Adrenal gland (tissue), 9 donors: ENCODE measurements at regions not wholly inside any gene's neighbourhood (a gene's known extent, or its start where the extent isn't known, plus 50 kb on each side); places are given as distances from the start of the nearest gene placed in this dataset.

Source experiments
- DNase-seq, 7 donors: peaks; one replicate each; pipeline ENCODE4 v3.0.0-alpha.2; 2019 to 2020
- H3K27ac ChIP-seq, 5 donors: fragments of 200-600 bp; sonication (generic) in 4 of 5; 1 replicate in 3 of 5; 2 replicates in 2 of 5; pipeline versions ENCODE4 v1.5.1 to v1.8.0; 2016 to 2020; ENCODE audit warnings: mild to moderate bottlenecking in 1 of 5
- H3K27me3 ChIP-seq: fragments of 200-600 bp; 2 replicates; pipeline ENCODE4 v1.8.0; 2021
- H3K36me3 ChIP-seq, 2 donors: fragments of 200-600 bp; replicated peaks in 1 of 2; 1 replicate in 1 of 2; 2 replicates in 1 of 2; pipeline versions ENCODE4 v1.5.1 to v1.8.0; 2018 to 2022
- H3K4me1 ChIP-seq, 2 donors: fragments of 200-600 bp; replicated peaks in 1 of 2; 1 replicate in 1 of 2; 2 replicates in 1 of 2; pipeline versions ENCODE4 v1.5.1 to v1.8.0; 2018 to 2021
- H3K4me3 ChIP-seq, 4 donors: fragments of 200-600 bp; sonication (generic) in 3 of 4; one replicate each; pipeline ENCODE4 v1.5.1; 2016 to 2018
- H3K9me3 ChIP-seq, 3 donors: fragments of 200-600 bp; sonication (generic) in 1 of 3; replicated peaks in 1 of 3; 1 replicate in 2 of 3; 2 replicates in 1 of 3; pipeline versions ENCODE4 v1.5.1 to v1.8.0; 2016 to 2021
- CTCF ChIP-seq, 6 experiments: fragments of 450-650 bp in 4 of 6; fragments of 200-600 bp in 2 of 6; sonication (generic) in 1 of 6; IDR thresholded peaks; 1 replicate in 5 of 6; 2 replicates in 1 of 6; pipeline versions ENCODE4 v1.5.1 to v1.8.0; 2016 to 2021; ENCODE audit warnings: antibody characterized with exemption in 6 of 6, mild to moderate bottlenecking in 2 of 6, moderate library complexity in 1 of 6
- POLR2A ChIP-seq, 2 donors: fragments of 450-650 bp; IDR thresholded peaks; one replicate each; pipeline ENCODE4 v1.6.1; 2017; ENCODE audit warnings: antibody characterized with exemption in 2 of 2, mild to moderate bottlenecking in 2 of 2, moderate library complexity in 1 of 2
- WGBS, 4 donors: extraction: QIAGEN DNeasy Blood & Tissue Kit in 2 of 4; methylation state at CpG; one replicate each; pipeline versions ENCODE4 v1.1.5 to v1.1.7; 2013 to 2017; 5-methylcytosine and 5-hydroxymethylcytosine counted together
- intact Hi-C, 2 donors: fragments of 100-400 bp; cut with DNase I; formaldehyde crosslinking; loops; one replicate each; pipeline versions ENCODE4 v1.14.1 to v1.15.0; 2022 to 2023
- donor health status: healthy with polysubstance abuse.
- donor health status: Bipolar disorder and iron deficiency.
- donor health status: DM: yes; HTN: yes; CAD: no.
- donor health status: DM: no; HTN: no; CAD: no.
- donor health status: DM: no; HTN: no; CAD: no.

GRCh38 chr10:129174232-129175014 is 292.6 kb upstream of the MGMT start:
- TF ChIP-seq CTCF (IDR thresholded peaks at IDR 0.05) (no peak), POLR2A (IDR thresholded peaks at IDR 0.05) (no peak)
- Histone ChIP-seq H3K27me3 (peaks cover 8% of the 10 kb centered on the region), H3K4me3 (no peak overlapping the region), H3K9me3 (no peaks in the 10 kb centered on the region), H3K4me1 (no peaks in the 10 kb centered on the region), H3K36me3 (no peaks in the 10 kb centered on the region), H3K27ac (no peak overlapping the region)
- 68 to 75% (median 70%) methylated on average over 10 of the region's 10 CpGs for WGBS, 4 donors
- intact Hi-C loops: no loop called here
- DNase-seq: no peak

- WGBS, 4 donors: 63 to 68% (median 65%) methylated on average over 9 of the region's 9 CpGs
- Histone ChIP-seq H3K36me3 (no peaks in the 10 kb centered on the region), H3K4me1 (no peaks in the 10 kb centered on the region), H3K9me3 (no peaks in the 10 kb centered on the region), H3K27ac (no peak overlapping the region), H3K27me3 (peaks cover 8% of the 10 kb centered on the region), H3K4me3 (no peak overlapping the region)
- no peak for DNase-seq
- intact Hi-C loops: no loop called here
- TF ChIP-seq CTCF (IDR thresholded peaks at IDR 0.05): no peak
- no peak for TF ChIP-seq POLR2A (IDR thresholded peaks at IDR 0.05)
Measured at GRCh38 chr10:129179245-129179971, 287.6 kb upstream of the MGMT start.

GRCh38 chr10:129179972-129180678 is 286.9 kb upstream of the MGMT start:
- Histone ChIP-seq H3K9me3 (no peaks in the 10 kb centered on the region), H3K27ac (no peak overlapping the region), H3K4me3 (no peak overlapping the region), H3K27me3 (peaks cover 4% of the 10 kb centered on the region), H3K36me3 (no peaks in the 10 kb centered on the region), H3K4me1 (no peaks in the 10 kb centered on the region)
- no peak for DNase-seq
- intact Hi-C loops: no loop called here
- 73 to 77% (median 75%) methylated on average over 11 of the region's 11 CpGs for WGBS, 4 donors
- TF ChIP-seq POLR2A (IDR thresholded peaks at IDR 0.05): no peak
- TF ChIP-seq CTCF (IDR thresholded peaks at IDR 0.05): no peak

GRCh38 chr10:129184196-129184595 is 282.8 kb upstream of the MGMT start:
- Histone ChIP-seq H3K4me1 (no peaks in the 10 kb centered on the region), H3K9me3 (no peaks in the 10 kb centered on the region), H3K27ac (no peak overlapping the region), H3K36me3 (no peaks in the 10 kb centered on the region), H3K4me3 (no peak overlapping the region), H3K27me3 (no peaks in the 10 kb centered on the region)
- intact Hi-C loops: no loop called here
- WGBS, 4 donors: 72 to 78% (median 75%) methylated on average over 7 of the region's 7 CpGs
- no peak for TF ChIP-seq CTCF (IDR thresholded peaks at IDR 0.05)
- no peak for TF ChIP-seq POLR2A (IDR thresholded peaks at IDR 0.05)
- DNase-seq: no peak
